GM12878 (cell line): ENCODE measurements at regions not wholly inside any gene's neighbourhood (a gene's known extent, or its start where the extent isn't known, plus 50 kb on each side); places are given as distances from the start of the nearest gene placed in this dataset.

Experiments used
- ATAC-seq: fragments of 200-7000 bp; cut with Tn5 transposase; 3 replicates; pipeline ENCODE4 v1.9.1; 2020; ENCODE audit warnings: mild to moderate bottlenecking, moderate library complexity
- BruUV-seq: library from RNA; stranded (reverse); fragments of 400-500 nt; replicated peaks from 2 replicates; lab custom pipeline; 2021; lab: Mats Ljungman, UMichigan
- CTCF ChIA-PET: fragments of 300-600 bp; sonication (Branson Sonifier 250); formaldehyde crosslinking; extraction: SDS; loops from one replicate; lab custom pipeline; 2021; ENCODE audit warnings: inconsistent platforms; lab: Yijun Ruan, JAX
- POLR2A ChIA-PET: fragments of 350-600 bp; formaldehyde crosslinking; extraction: SDS; loops from one replicate; lab custom pipeline; 2021; ENCODE audit warnings: inconsistent platforms; lab: Charles Lee
- RAD21 ChIA-PET: fragments of 300-600 bp; sonication (Branson Sonifier 250); formaldehyde crosslinking; loops from one replicate; lab custom pipeline; 2023; ENCODE audit warnings: antibody characterized with exemption; ENCODE audit not compliant: unreplicated experiment; lab: Charles Lee
- SMC1A ChIA-PET: fragments of 300-600 bp; sonication (Branson Sonifier 250); formaldehyde crosslinking; loops from one replicate; lab custom pipeline; 2023; ENCODE audit not compliant: unreplicated experiment, uncharacterized antibody; lab: Charles Lee
- DNase-seq: peaks from one replicate; pipeline ENCODE4 v3.0.0-alpha.2; 2011; ENCODE audit warnings: low read depth, low spot score
- FAIRE-seq: peaks from 3 replicates; lab custom pipeline; 2011; peaks lifted over from hg19 to GRCh38; lab: Jason Lieb, UNC
- H2AFZ ChIP-seq: 2 replicates; pipeline ENCODE4 v1.6.0; 2011; ENCODE audit warnings: low read depth, low read length, control low read depth; ENCODE audit not compliant: control insufficient read depth
- H3K27ac ChIP-seq: 2 replicates; pipeline ENCODE4 v1.5.1; 2011; ENCODE audit warnings: control low read depth; ENCODE audit not compliant: control insufficient read depth, insufficient read depth
- H3K27me3 ChIP-seq, 2 experiments: replicated peaks in 1 of 2; 2 replicates each; pipeline versions ENCODE4 v1.6.0 to v1.6.1; 2011; ENCODE audit warnings: low read length in 1 of 2; ENCODE audit not compliant: control insufficient read depth in 2 of 2, insufficient read depth in 2 of 2
- H3K36me3 ChIP-seq, 2 experiments: 2 replicates each; pipeline ENCODE4 v1.5.1; 2011; ENCODE audit warnings: low read length in 1 of 2; ENCODE audit not compliant: control insufficient read depth in 2 of 2, insufficient read depth in 2 of 2
- H3K4me1 ChIP-seq: 2 replicates; pipeline ENCODE4 v1.6.1; 2011; ENCODE audit warnings: mild to moderate bottlenecking, low read length, moderate library complexity, mixed read lengths; ENCODE audit not compliant: control insufficient read depth, insufficient read depth
- H3K4me2 ChIP-seq: 2 replicates; pipeline ENCODE4 v1.6.0; 2011; ENCODE audit warnings: control low read depth; ENCODE audit not compliant: control insufficient read depth, insufficient read depth
- H3K4me3 ChIP-seq: fragments of 200-600 bp; sonication (generic); 2 replicates; pipeline ENCODE4 v1.5.1; 2016
- H3K79me2 ChIP-seq: 2 replicates; pipeline ENCODE4 v1.6.0; 2011; ENCODE audit warnings: low read length; ENCODE audit not compliant: control insufficient read depth, insufficient read depth
- H3K9ac ChIP-seq: 2 replicates; pipeline ENCODE4 v1.8.0; 2011; ENCODE audit warnings: low read length, control low read depth, mixed read lengths; ENCODE audit not compliant: control insufficient read depth, insufficient read depth
- H3K9me3 ChIP-seq: replicated peaks from 3 replicates; pipeline ENCODE4 v1.5.1; 2011; ENCODE audit warnings: mild to moderate bottlenecking, low read length; ENCODE audit not compliant: control insufficient read depth, insufficient read depth
- H4K20me1 ChIP-seq: 2 replicates; pipeline ENCODE4 v1.6.0; 2011; ENCODE audit not compliant: control insufficient read depth, insufficient read depth
- CBX3 ChIP-seq: fragments of 200-600 bp; sonication (generic); IDR thresholded peaks from 2 replicates; pipeline ENCODE4 v1.6.1; 2016; ENCODE audit warnings: low read depth, borderline replicate concordance
- EGR1 ChIP-seq, 2 experiments: IDR thresholded peaks; 1 replicate in 1 of 2; 2 replicates in 1 of 2; pipeline ENCODE4 v1.6.1; 2011 to 2012; ENCODE audit warnings: low read depth in 2 of 2, low read length in 2 of 2, borderline replicate concordance in 1 of 2, mild to moderate bottlenecking in 1 of 2, moderate library complexity in 1 of 2
- GABPA ChIP-seq: IDR thresholded peaks from 2 replicates; pipeline ENCODE4 v1.6.1; 2014; ENCODE audit warnings: antibody characterized with exemption, low read depth, mild to moderate bottlenecking, inconsistent platforms
- IKZF1 ChIP-seq: fragments of 450-650 bp; conservative IDR thresholded peaks from 2 replicates; pipeline ENCODE4 v1.6.1; 2017; ENCODE audit warnings: antibody characterized with exemption, mild to moderate bottlenecking
- IKZF2 ChIP-seq, 2 experiments: fragments of 450-650 bp; IDR thresholded peaks; 2 replicates each; pipeline ENCODE4 v1.6.1; 2017; ENCODE audit warnings: mild to moderate bottlenecking in 2 of 2, moderate library complexity in 2 of 2
- MLLT1 ChIP-seq: fragments of 450-650 bp; IDR thresholded peaks from 2 replicates; pipeline ENCODE4 v1.6.1; 2016; ENCODE audit warnings: mild to moderate bottlenecking
- MYB ChIP-seq: fragments of 150-350 bp; IDR thresholded peaks from 2 replicates; pipeline ENCODE4 v1.6.1; 2014; ENCODE audit warnings: mild to moderate bottlenecking, low read depth, low read length, borderline replicate concordance
- NR2F1 ChIP-seq: fragments of 450-650 bp; conservative IDR thresholded peaks from 2 replicates; pipeline ENCODE4 v1.6.1; 2017; ENCODE audit warnings: mild to moderate bottlenecking
- POLR2AphosphoS2 ChIP-seq: IDR thresholded peaks from 2 replicates; pipeline ENCODE4 v1.6.1; 2011; ENCODE audit warnings: low read depth, mild to moderate bottlenecking, low read length, improper control_type of control experiment, moderate library complexity
- RAD21 ChIP-seq: IDR thresholded peaks from 2 replicates; pipeline ENCODE4 v1.6.1; 2011; ENCODE audit warnings: mild to moderate bottlenecking, low read depth, low read length, moderate library complexity; ENCODE audit not compliant: insufficient read depth
- RB1 ChIP-seq: fragments of 450-650 bp; formaldehyde crosslinking; IDR thresholded peaks from 2 replicates; pipeline ENCODE4 v1.6.1; 2017; ENCODE audit warnings: mild to moderate bottlenecking, borderline replicate concordance
- REST ChIP-seq: IDR thresholded peaks from 2 replicates; pipeline ENCODE4 v1.6.1; 2012; ENCODE audit warnings: mild to moderate bottlenecking, low read depth, low read length
- SREBF2 ChIP-seq: IDR thresholded peaks from 2 replicates; pipeline ENCODE4 v1.6.1; 2012; ENCODE audit warnings: mild to moderate bottlenecking, low read length
- SUPT20H ChIP-seq: IDR thresholded peaks from 2 replicates; pipeline ENCODE4 v1.6.1; 2011; ENCODE audit warnings: low read depth, mild to moderate bottlenecking, low read length, moderate library complexity, borderline replicate concordance; ENCODE audit not compliant: control insufficient read depth
- TBL1XR1 ChIP-seq: IDR thresholded peaks from 2 replicates; pipeline ENCODE4 v1.6.1; 2012; ENCODE audit warnings: low read depth, low read length, improper control_type of control experiment
- YBX1 ChIP-seq: fragments of 450-650 bp; IDR thresholded peaks from 2 replicates; pipeline ENCODE4 v1.6.1; 2016; ENCODE audit warnings: antibody characterized with exemption
- in situ Hi-C: fragments of 300-500 bp; cut with MboI; formaldehyde crosslinking; loops from 9 replicates; pipeline ENCODE4 v1.14.3; 2018; ENCODE audit warnings: mixed read lengths
- intact Hi-C: fragments of 100-400 bp; cut with micrococcal nuclease; formaldehyde crosslinking; loops from one replicate; pipeline ENCODE4 v1.14.2; 2022; ENCODE audit not compliant: unreplicated experiment

DNA sequence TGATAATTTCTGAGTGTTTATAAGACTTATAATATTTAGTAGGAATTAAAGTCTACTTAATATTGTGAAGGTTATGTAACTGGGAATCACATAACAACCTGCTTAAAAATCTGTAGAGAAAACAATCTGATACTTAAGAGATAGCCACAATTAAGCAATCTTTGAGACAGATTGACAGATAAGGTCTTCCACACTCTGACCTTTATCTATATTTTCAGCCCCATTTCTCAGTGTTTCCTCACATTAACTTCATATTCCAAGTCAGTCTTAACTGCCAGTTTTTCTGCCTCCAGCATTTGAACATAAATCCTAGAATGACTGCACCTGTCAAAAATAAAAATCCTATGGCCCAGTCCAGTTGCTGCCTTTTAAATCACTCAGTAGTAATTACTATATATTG lies 423.2 kb downstream of the PYDC2 start:
- Histone ChIP-seq H3K4me2 (no peak overlapping the region), H3K79me2 (no peaks in the 10 kb centered on the region), H3K4me3 (no peak overlapping the region), H3K9me3 (no peaks in the 10 kb centered on the region), H2AFZ (no peak overlapping the region), H3K27me3 (no peaks in the 10 kb centered on the region), H3K27ac (no peak overlapping the region), H4K20me1 (no peaks in the 10 kb centered on the region), H3K9ac (no peak overlapping the region), H3K4me1 (no peaks in the 10 kb centered on the region), H3K36me3 (no peaks in the 10 kb centered on the region)
- intact Hi-C loops: no loop called here
- CTCF ChIA-PET: no interaction called here
- RAD21 ChIA-PET: no interaction called here
- in situ Hi-C loops: no loop called here
- POLR2A ChIA-PET: no interaction called here
- FAIRE-seq: no peak
- SMC1A ChIA-PET: no interaction called here
- no peak for DNase-seq
- TF ChIP-seq RAD21: no peak
- TF ChIP-seq REST: no peak
- no peak for TF ChIP-seq EGR1 (IDR thresholded peaks at IDR 0.05; ENCODE audit: borderline replicate concordance in 1 of 2, low read depth in 2 of 2, low read length in 2 of 2)
- TF ChIP-seq SUPT20H: no peak
- TF ChIP-seq YBX1: no peak
- no peak for TF ChIP-seq POLR2AphosphoS2
- TF ChIP-seq CBX3: no peak
- no peak for TF ChIP-seq SREBF2
- TF ChIP-seq MLLT1: no peak
- TF ChIP-seq TBL1XR1: no peak
- no peak for TF ChIP-seq GABPA
- no peak for TF ChIP-seq IKZF1
- TF ChIP-seq RB1: no peak
- no peak for TF ChIP-seq NR2F1
- no peak for TF ChIP-seq IKZF2 (IDR thresholded peaks at IDR 0.05)
- TF ChIP-seq MYB: no peak
- ATAC-seq: no peak
- BruUV-seq: no TSS peak
